ENCODE measurements at regions not wholly inside any gene's neighbourhood (a gene's known extent, or its start where the extent isn't known, plus 50 kb on each side); places are given as distances from the start of the nearest gene placed in this dataset.

DNA sequence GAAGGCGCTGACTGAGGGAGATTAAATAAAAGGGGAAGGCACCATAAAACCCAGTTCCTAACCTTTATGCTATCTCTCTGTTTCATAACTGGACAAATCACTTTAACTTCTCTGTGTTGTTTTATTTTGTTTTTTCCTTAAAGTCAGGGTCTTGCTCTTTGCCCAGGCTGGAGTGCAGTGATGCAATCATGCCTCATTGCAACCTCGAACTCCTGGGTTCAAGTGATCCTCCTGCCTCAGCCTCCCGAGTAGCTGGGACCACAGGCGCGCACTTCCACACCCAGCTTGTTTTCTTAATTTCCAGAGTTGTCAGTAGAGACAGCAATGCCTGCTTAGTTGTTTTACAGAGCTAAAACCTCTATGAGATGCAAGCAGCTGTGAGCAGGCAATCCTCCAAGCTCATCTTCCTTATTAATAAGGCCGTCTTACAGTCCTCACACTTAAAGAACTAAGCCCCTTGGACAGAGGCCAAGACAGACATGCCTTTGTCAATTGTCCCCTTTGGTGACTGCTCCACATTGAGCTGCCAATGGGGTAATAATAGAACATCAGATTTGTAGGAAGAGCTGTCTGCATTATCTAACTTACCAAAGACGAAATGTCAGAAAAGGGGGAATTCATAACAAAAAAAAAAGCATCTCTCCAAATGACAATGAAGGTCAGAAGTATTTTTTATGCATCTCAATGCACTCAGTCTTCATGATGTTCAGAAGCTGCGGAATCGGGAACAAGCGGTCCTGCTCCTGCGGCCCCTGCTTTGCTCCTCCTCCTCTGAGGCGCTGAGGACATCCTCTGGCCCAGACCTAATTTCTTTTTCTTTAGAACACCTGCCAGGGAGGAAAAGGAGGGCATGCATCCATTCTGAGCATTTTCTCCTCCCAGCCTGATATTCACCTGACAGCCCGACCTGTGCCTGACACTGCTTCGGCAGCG is 62.7 kb upstream of the RNF32 start:
- TF ChIP-seq, protein P1, sequence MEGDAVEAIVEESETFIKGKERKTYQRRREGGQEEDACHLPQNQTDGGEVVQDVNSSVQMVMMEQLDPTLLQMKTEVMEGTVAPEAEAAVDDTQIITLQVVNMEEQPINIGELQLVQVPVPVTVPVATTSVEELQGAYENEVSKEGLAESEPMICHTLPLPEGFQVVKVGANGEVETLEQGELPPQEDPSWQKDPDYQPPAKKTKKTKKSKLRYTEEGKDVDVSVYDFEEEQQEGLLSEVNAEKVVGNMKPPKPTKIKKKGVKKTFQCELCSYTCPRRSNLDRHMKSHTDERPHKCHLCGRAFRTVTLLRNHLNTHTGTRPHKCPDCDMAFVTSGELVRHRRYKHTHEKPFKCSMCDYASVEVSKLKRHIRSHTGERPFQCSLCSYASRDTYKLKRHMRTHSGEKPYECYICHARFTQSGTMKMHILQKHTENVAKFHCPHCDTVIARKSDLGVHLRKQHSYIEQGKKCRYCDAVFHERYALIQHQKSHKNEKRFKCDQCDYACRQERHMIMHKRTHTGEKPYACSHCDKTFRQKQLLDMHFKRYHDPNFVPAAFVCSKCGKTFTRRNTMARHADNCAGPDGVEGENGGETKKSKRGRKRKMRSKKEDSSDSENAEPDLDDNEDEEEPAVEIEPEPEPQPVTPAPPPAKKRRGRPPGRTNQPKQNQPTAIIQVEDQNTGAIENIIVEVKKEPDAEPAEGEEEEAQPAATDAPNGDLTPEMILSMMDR (IDR thresholded peaks at IDR 0.05; ENCODE audit: poor library complexity, severe bottlenecking), result no peak
- TF ChIP-seq EZH2 (IDR thresholded peaks at IDR 0.05; ENCODE audit: borderline replicate concordance, insufficient read depth, low read length, poor library complexity, severe bottlenecking) (no peak), TAF1 (IDR thresholded peaks at IDR 0.05; ENCODE audit: low read depth) (no peak), EP300 (conservative IDR thresholded peaks at IDR 0.05; ENCODE audit: poor library complexity, severe bottlenecking) (no peak), POLR2AphosphoS5 (IDR thresholded peaks at IDR 0.05) (no peak), RAD21 (conservative IDR thresholded peaks at IDR 0.05) (no peak)
- TF ChIP-seq, protein P2, sequence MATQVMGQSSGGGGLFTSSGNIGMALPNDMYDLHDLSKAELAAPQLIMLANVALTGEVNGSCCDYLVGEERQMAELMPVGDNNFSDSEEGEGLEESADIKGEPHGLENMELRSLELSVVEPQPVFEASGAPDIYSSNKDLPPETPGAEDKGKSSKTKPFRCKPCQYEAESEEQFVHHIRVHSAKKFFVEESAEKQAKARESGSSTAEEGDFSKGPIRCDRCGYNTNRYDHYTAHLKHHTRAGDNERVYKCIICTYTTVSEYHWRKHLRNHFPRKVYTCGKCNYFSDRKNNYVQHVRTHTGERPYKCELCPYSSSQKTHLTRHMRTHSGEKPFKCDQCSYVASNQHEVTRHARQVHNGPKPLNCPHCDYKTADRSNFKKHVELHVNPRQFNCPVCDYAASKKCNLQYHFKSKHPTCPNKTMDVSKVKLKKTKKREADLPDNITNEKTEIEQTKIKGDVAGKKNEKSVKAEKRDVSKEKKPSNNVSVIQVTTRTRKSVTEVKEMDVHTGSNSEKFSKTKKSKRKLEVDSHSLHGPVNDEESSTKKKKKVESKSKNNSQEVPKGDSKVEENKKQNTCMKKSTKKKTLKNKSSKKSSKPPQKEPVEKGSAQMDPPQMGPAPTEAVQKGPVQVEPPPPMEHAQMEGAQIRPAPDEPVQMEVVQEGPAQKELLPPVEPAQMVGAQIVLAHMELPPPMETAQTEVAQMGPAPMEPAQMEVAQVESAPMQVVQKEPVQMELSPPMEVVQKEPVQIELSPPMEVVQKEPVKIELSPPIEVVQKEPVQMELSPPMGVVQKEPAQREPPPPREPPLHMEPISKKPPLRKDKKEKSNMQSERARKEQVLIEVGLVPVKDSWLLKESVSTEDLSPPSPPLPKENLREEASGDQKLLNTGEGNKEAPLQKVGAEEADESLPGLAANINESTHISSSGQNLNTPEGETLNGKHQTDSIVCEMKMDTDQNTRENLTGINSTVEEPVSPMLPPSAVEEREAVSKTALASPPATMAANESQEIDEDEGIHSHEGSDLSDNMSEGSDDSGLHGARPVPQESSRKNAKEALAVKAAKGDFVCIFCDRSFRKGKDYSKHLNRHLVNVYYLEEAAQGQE (IDR thresholded peaks at IDR 0.05; ENCODE audit: borderline replicate concordance), result no peak

All from neural cell (in vitro differentiated cells).